Endometrial microvascular endothelial cells (primary cell): ENCODE measurements at regions not wholly inside any gene's neighbourhood (a gene's known extent, or its start where the extent isn't known, plus 50 kb on each side); places are given as distances from the start of the nearest gene placed in this dataset.
"Not testable (repeated sequence)": the region's sequence is repeated elsewhere in the genome, so short reads cannot be mapped to it uniquely, and the experiment has no call there.

Source experiments
- in situ Hi-C: cut with HindIII; loops from 2 replicates; pipeline ENCODE4 v1.10.0; 2017; ENCODE audit warnings: low sequenced_read_pairs, low pct_unique_long_range_greater_than_20kb; ENCODE audit errors: inconsistent ontology term

DNA sequence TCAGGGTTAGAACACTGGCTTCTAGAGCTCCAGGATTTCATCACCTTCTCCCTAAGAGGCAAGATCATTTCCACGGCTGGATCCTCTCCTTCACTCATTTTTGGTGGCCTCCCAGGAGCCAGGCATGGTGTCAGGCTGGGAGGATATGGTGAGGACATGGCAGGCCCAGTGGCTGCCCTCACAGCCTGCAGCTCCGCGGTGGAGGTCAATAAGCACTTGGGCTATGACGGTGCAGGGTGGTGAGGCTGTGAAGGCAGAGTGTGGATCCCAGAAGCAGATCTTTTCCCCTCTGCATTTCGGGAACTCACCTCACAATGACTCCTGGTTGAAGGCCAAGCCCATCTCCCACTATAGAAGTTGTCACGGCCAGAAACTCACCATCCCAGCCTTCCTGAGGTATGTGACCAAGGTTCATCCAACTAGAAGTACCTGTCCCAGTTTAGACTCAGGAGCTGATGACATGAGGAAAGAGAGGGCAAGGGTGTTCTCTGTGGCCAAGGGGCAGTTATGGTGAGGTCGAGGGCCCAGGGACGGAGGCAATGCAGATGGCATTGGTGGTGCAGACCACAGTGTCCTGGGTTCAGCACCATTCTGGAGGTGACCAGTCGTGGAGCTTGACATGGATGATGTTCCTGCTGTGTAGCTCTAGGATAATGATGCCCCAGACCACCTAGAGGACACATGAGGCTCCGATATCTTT lies 100.1 kb upstream of the SMAD3 start:
- in situ Hi-C loops, result no loop called here

DNA sequence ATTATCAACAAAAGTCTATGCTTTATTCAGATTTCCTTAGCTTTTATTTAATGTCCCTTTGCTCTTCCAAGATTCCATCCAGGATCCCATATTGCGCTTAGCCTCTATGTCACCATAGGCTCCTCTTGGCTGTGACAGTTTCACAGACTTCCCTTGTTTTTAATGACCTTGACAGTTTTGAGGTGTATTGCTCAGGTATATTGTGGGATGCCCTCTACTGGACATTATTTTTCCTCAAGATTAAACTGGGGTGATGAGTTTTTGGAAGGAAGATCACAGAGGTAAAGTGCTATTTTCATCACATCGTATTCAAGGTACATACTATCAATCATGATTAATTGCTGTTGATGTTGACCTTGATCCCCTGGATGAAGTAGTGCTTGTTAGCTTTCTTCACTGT lies 99.1 kb upstream of the SMAD3 start:
- in situ Hi-C loops, result no loop called here

DNA sequence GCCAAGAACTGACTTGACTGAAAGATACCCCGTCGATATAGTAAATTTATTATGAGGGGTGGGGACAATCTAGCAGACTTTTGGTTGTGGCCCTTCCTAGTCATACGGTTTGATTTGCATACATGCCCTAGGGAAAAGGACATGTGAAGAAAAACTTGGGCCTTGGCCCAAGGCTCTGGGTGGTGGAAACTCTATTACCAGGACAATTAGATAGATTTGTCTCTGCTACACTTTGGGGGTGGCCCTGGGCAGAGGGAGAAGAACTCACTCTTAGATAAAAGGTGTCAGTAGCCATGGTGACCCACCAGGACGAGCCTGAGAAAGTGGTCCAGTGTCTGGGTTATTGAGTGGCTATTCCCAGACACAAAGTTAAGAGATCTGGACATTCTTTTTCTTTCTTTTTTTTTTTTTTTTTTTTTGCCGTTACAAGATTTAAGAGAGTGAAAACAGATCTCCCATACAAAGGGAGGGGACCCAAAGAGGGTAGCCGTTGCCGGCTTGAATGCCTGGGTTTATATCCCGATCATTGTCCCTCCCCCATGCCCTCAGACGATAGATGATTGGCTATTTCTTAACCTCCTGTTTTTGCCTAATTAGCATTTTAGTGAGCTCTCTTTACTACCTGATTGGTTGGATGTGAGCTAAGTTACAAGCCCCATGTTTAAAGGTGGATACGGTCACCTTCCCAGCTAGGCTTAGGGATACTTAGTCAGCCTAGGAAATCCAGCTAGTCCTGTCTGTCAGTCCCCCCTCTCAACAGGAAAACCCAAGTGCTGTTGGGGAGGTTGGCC lies 96.4 kb upstream of the SMAD3 start:
- in situ Hi-C loops, result no loop called here

DNA sequence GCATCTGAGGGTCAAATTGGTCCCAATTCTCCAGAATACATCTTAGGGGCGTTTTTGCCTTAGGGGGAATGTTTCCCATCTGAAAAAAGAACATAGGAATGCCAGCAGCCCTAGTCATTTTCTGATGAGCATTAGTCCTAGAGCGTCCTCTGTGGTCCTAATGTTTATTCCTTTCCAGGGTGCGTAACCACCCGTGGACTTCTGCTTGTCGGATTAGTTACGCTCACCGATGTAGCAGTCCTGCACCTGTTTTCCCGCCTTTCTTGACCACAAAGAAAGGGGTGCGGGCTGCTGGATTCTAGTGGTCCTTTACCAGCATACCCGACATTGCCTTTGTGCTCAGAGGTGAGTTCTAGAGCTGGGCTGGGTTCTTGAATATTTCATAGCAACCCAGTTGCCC lies 91.3 kb upstream of the SMAD3 start:
- in situ Hi-C loops, result not testable (repeated sequence)

DNA sequence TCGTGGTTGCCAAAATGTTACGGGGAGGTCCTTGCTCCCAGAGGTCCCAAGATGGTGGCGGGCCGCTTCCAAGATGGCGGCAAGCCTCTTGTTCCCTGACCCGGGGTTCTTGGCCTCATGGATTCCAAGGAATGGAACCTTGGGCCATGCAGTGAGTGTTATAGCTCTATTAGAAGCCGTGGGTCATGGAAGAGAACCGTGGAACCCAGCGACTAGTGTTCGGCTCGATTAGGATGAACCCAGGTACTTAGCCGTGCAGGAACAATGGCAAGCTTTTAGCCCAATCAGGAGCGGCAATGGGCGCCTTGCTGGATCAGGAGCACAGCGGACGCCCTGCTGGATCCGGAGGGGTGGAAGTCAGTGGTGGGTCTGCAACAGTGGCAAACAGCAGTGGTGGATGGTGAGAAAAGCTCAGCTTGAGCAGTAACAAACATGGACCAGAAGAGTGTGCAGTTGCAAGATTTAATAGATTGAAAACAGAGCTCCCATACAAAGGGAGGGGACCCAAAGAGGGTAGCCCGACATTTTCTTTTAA lies 89.2 kb upstream of the SMAD3 start:
- in situ Hi-C loops, result not testable (repeated sequence)

- in situ Hi-C loops, result not testable (repeated sequence)
These were observed 85.1 kb upstream of the SMAD3 start for GRCh38 chr15:66980326-66980725.

GRCh38 chr15:66981771-66982170 lies 83.6 kb upstream of the SMAD3 start:
- in situ Hi-C loops, result no loop called here

DNA sequence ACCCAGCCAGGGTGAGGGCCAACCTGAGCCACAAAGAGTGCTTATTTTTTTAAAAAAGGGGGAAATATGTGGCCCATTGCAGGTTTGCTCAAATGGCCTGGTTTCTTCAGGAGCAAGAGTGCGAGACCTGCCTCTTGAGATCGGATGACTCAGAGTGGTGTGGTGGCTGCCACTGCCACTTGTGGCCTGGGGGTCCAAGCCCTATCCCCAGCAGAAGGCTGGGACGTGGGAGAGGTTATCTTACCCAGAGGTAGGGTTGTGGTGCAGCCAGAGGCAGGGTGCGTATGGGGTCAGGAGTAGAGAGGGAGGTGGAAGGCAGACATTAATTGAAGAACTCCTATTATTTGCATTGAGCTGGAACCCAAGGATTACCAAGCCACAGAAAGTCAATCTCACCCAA lies 83.2 kb upstream of the SMAD3 start:
- in situ Hi-C loops, result no loop called here

GRCh38 chr15:66982816-66983215 lies 82.6 kb upstream of the SMAD3 start:
- in situ Hi-C loops, result no loop called here

DNA sequence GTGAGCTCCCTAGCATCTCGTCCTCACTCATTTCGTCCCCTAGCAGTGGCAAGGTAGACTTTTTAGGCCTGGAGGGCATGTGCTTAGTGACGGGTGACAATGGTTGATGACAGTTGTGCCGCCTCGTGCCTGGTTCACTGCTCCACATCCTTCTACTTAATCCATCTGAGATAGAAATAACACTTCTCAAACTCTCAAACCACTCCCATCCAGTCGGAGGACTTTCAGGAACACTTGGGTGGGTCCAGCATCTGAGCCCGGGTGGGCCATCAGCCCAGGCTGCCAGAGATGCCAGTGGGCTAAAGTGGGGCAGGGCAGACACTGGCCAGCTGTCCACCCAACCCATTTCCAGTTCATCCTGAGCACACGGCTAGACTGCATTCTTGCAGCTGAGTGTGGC lies 79.7 kb upstream of the SMAD3 start:
- in situ Hi-C loops, result no loop called here

GRCh38 chr15:66986951-66987350 lies 78.5 kb upstream of the SMAD3 start:
- in situ Hi-C loops, result no loop called here

DNA sequence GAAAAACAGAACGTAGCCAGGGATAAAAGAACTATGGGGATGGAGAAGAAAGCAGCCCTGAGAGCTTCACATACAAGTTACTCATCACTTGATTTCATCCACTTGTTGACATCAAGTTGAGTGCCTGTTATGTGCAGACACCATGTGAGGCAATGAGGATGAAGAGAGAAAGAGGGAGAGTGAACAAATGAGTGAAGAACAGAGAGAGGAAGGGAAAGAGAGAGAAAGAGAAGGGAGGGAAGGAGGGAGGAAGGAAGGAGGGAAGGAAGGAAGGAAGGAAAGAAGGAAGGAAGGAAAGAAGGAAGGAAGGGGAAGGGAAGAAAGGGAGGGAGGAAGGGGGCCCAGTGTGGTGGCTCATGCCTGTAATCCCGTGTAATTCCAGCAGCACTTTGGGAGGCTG lies 72.3 kb upstream of the SMAD3 start:
- in situ Hi-C loops, result no loop called here

DNA sequence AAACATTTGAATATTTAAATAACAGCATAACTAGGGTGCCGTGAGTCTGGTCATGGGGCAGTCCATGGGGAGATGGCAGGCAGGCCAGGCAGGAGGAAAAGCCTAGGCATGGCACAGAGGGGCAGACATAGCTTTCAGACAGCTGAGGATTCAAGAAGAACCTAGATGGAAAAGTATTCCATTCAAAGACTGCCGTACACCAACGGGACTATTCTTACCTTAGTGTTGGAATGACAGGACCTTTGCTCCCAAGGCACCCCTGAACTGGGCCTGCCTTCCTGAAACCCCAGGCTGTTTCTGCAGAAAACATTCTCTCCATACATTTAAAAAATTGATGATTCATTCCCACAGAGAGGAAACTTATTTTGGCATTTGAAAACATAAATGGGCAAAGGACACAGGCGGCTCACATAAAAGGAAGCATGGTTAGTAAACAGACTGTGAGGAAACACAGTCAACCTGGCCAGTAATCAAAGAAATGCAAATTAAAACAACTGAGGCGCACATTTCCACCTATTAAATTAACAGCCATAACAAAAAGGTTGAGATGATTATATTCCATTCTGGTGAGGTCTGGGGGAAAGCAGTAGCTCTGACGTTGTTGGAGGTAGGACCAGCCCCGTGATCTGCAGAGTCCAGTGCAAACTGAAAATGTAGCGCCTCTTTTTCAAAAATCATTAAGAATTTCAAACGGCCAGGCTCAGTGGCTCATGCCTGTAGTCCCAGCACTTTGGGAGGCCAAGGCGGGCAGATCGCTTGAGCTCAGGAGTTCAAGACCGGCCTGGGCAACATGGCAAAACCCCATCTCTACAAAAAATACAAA lies 71.3 kb upstream of the SMAD3 start:
- in situ Hi-C loops, result no loop called here

DNA sequence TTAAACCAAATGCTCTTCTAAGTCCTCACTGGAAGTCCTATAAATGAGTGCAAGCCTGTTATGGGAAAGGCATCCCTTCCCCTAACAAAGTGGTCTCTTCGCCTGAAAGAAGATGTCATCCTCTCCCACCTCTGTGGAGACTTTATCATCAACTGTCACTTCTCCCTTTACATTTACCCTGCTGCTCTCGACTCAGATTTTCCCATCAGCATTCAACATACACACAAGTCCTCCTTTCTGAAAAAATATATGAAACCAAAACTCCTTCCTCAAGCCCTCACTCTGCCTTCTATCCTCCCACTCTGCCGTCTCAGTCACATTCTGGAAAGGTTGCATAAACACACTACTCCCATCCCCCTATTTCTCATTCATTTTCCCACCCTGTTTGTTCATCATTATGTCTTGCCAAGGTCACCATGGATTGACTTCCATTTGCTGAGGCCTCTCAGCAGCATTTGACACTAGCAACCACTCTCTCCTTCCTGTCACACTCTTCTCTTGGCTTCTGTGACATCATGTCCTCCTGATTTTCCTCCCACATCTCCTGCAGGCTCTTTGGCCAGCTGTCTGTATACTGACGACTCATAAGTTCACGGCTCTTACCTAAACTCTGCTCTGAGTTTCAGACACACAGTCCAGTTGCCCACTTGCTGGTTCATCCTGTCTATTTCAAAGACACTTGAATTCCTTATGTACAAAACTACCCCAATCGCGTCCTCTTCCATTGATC lies 70.3 kb upstream of the SMAD3 start:
- in situ Hi-C loops, result no loop called here

- in situ Hi-C loops, result no loop called here
These were observed 69.3 kb upstream of the SMAD3 start for GRCh38 chr15:66996094-66996493.

DNA sequence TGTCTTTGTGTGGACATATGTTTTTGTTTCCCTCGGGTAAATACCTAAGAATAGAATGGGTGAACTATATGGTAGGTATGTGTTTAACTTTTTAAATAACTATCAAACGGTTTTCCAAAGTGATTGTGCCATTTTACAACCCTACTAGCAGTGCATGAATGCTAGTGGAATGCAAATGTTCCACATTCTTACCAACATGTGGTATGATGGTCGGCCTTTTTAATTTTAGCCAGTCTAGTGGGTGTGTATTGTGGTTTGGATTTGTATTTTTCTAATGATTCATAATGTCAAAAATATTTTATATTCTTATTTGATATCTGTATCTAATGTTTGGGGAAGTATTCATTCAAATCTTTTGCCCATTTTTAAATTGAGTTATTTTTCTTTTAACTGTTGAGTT lies 68.2 kb upstream of the SMAD3 start:
- in situ Hi-C loops, result no loop called here

- in situ Hi-C loops, result not testable (repeated sequence)
These were observed 67.2 kb upstream of the SMAD3 start for GRCh38 chr15:66998234-66998633.

- in situ Hi-C loops, result no loop called here
These were observed 66.1 kb upstream of the SMAD3 start for GRCh38 chr15:66999046-66999968.
